OCI-LY1 (cell line): ENCODE measurements at regions not wholly inside any gene's neighbourhood (a gene's known extent, or its start where the extent isn't known, plus 50 kb on each side); places are given as distances from the start of the nearest gene placed in this dataset.

ENCODE experiments used
- H2AFZ ChIP-seq: fragments of 200-600 bp; sonication (generic), shearing (Covaris generic); 2 replicates; pipeline ENCODE4 v1.6.0; 2014; ENCODE audit warnings: antibody characterized with exemption, mild to moderate bottlenecking, low read length
- H3F3A ChIP-seq: fragments of 200-600 bp; sonication (generic), shearing (Covaris generic); 2 replicates; pipeline ENCODE4 v1.6.0; 2014; ENCODE audit warnings: mild to moderate bottlenecking, antibody characterized with exemption, low read length, moderate library complexity; ENCODE audit not compliant: insufficient read depth
- H3K27ac ChIP-seq: fragments of 200-600 bp; sonication (generic); 2 replicates; pipeline ENCODE4 v1.5.1; 2014; ENCODE audit warnings: low read length, mixed run types, mild to moderate bottlenecking, low read depth; ENCODE audit not compliant: poor library complexity, severe bottlenecking
- H3K27me3 ChIP-seq: fragments of 200-600 bp; sonication (generic); 2 replicates; pipeline ENCODE4 v1.6.0; 2014; ENCODE audit warnings: antibody characterized with exemption, mild to moderate bottlenecking, low read length, moderate library complexity; ENCODE audit not compliant: insufficient read depth
- H3K36me3 ChIP-seq: fragments of 200-600 bp; sonication (generic); 2 replicates; pipeline ENCODE4 v1.6.1; 2014; ENCODE audit warnings: mild to moderate bottlenecking, antibody characterized with exemption, low read length, moderate library complexity, mixed read lengths; ENCODE audit not compliant: insufficient read depth
- H3K4me1 ChIP-seq: fragments of 200-600 bp; sonication (generic); 2 replicates; pipeline ENCODE4 v1.5.1; 2014; ENCODE audit warnings: mild to moderate bottlenecking, low read length, moderate library complexity; ENCODE audit not compliant: insufficient read depth, severe bottlenecking
- H3K4me2 ChIP-seq: fragments of 200-600 bp; sonication (generic), shearing (Covaris generic); 2 replicates; pipeline ENCODE4 v1.6.1; 2014; ENCODE audit warnings: low read length
- H3K4me3 ChIP-seq: fragments of 200-600 bp; sonication (generic); 2 replicates; pipeline ENCODE4 v1.5.1; 2014; ENCODE audit warnings: low read length, low read depth, mild to moderate bottlenecking, mixed read lengths; ENCODE audit not compliant: poor library complexity, severe bottlenecking
- H3K79me2 ChIP-seq: fragments of 200-600 bp; shearing (Covaris generic); 2 replicates; pipeline ENCODE4 v1.6.1; 2016; ENCODE audit warnings: mixed run types, low read length, mixed read lengths; ENCODE audit not compliant: insufficient read depth
- H3K9ac ChIP-seq: fragments of 200-600 bp; sonication (generic), shearing (Covaris generic); 2 replicates; pipeline ENCODE4 v1.6.1; 2014; ENCODE audit warnings: mild to moderate bottlenecking, low read length, mixed read lengths
- H3K9me2 ChIP-seq: fragments of 200-600 bp; sonication (generic), shearing (Covaris generic); 2 replicates; pipeline ENCODE4 v1.6.1; 2014; ENCODE audit warnings: low read depth, mild to moderate bottlenecking, low read length, mixed read lengths
- H3K9me3 ChIP-seq: fragments of 200-600 bp; shearing (Covaris generic); 2 replicates; pipeline ENCODE4 v1.6.1; 2014; ENCODE audit warnings: low read length, mixed read lengths
- H4K20me1 ChIP-seq: fragments of 200-600 bp; sonication (generic), shearing (Covaris generic); 2 replicates; pipeline ENCODE4 v1.6.0; 2016; ENCODE audit warnings: mild to moderate bottlenecking, low read length; ENCODE audit not compliant: insufficient read depth
- EZH2 ChIP-seq: fragments of 200-600 bp; sonication (generic), shearing (Covaris generic); IDR thresholded peaks from 2 replicates; pipeline ENCODE4 v1.8.0; 2017; ENCODE audit warnings: borderline replicate concordance, mixed run types, mild to moderate bottlenecking, antibody characterized with exemption, low read length, moderate library complexity, mixed read lengths
- TF ChIP-seq, protein P1 (sequence below): fragments of 200-600 bp; sonication (generic), shearing (Covaris generic); IDR thresholded peaks from 2 replicates; pipeline ENCODE4 v1.5.1; 2017; ENCODE audit warnings: mild to moderate bottlenecking, antibody characterized with exemption, low read length, moderate library complexity, mixed read lengths

GRCh38 chrX:36721990-36722389 lies 286.2 kb upstream of the FAM47C start:
- H3K4me1 ChIP-seq = no peaks in the 10 kb centered on the region

GRCh38 chrX:36753602-36754001 lies 254.6 kb upstream of the FAM47C start:
- Histone ChIP-seq H3K9ac (no peak overlapping the region), H2AFZ (no peak overlapping the region), H4K20me1 (no peaks in the 10 kb centered on the region), H3K9me2 (no peaks in the 10 kb centered on the region), H3K79me2 (no peaks in the 10 kb centered on the region), H3K27me3 (no peaks in the 10 kb centered on the region), H3K4me3 (no peak overlapping the region), H3K4me2 (no peak overlapping the region), H3K4me1 (no peaks in the 10 kb centered on the region), H3F3A (no peaks in the 10 kb centered on the region), H3K36me3 (no peaks in the 10 kb centered on the region), H3K9me3 (no peaks in the 10 kb centered on the region), H3K27ac (no peak overlapping the region)
- no peak for TF ChIP-seq EZH2

More at GRCh38 chrX:36721990-36722389, 286.2 kb upstream of the FAM47C start:
- no peaks in the 10 kb centered on the region for H3K27me3 ChIP-seq
- no peak overlapping the region for H2AFZ ChIP-seq
- no peak overlapping the region for H3K27ac ChIP-seq
- H3K4me2 ChIP-seq = no peak overlapping the region
- H3K9me3 ChIP-seq = no peaks in the 10 kb centered on the region
- no peaks in the 10 kb centered on the region for H4K20me1 ChIP-seq
- no peaks in the 10 kb centered on the region for H3F3A ChIP-seq
- no peak for TF ChIP-seq EZH2
- TF ChIP-seq, protein P1, sequence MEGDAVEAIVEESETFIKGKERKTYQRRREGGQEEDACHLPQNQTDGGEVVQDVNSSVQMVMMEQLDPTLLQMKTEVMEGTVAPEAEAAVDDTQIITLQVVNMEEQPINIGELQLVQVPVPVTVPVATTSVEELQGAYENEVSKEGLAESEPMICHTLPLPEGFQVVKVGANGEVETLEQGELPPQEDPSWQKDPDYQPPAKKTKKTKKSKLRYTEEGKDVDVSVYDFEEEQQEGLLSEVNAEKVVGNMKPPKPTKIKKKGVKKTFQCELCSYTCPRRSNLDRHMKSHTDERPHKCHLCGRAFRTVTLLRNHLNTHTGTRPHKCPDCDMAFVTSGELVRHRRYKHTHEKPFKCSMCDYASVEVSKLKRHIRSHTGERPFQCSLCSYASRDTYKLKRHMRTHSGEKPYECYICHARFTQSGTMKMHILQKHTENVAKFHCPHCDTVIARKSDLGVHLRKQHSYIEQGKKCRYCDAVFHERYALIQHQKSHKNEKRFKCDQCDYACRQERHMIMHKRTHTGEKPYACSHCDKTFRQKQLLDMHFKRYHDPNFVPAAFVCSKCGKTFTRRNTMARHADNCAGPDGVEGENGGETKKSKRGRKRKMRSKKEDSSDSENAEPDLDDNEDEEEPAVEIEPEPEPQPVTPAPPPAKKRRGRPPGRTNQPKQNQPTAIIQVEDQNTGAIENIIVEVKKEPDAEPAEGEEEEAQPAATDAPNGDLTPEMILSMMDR = no peak
- no peak overlapping the region for H3K4me3 ChIP-seq
- H3K9ac ChIP-seq = no peak overlapping the region
- no peaks in the 10 kb centered on the region for H3K79me2 ChIP-seq
- no peaks in the 10 kb centered on the region for H3K36me3 ChIP-seq
- H3K9me2 ChIP-seq = no peaks in the 10 kb centered on the region

DNA sequence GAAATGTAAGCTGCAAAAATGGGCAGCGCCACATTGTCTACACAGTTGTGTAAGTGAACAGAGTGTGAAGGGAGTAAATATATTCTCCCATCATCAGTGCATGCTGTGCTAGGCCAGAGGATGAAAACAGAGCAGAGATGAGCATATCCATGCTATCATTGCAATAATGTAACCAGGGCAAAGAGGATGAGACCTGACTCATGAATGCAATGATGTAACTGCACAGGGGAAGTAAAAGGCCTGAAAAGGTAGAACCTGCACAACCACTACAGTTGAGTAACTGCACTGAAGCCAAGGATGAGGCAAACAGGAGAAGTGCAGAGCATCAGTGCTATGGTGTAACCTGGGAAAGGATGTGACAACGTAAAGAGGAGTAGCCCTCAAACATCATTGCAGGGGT lies 220.4 kb upstream of the FAM47C start:
- Histone ChIP-seq H3K9me2 (no peaks in the 10 kb centered on the region), H2AFZ (no peak overlapping the region)

GRCh38 chrX:36803151-36803550 lies 205.0 kb upstream of the FAM47C start:
- Histone ChIP-seq H3K9me2 (no peaks in the 10 kb centered on the region), H3F3A (no peaks in the 10 kb centered on the region), H3K4me3 (no peak overlapping the region), H3K4me2 (no peak overlapping the region), H2AFZ (no peak overlapping the region), H3K9me3 (no peaks in the 10 kb centered on the region), H3K27ac (no peak overlapping the region), H3K27me3 (no peaks in the 10 kb centered on the region), H3K36me3 (no peaks in the 10 kb centered on the region), H3K4me1 (no peaks in the 10 kb centered on the region), H4K20me1 (no peaks in the 10 kb centered on the region), H3K79me2 (no peaks in the 10 kb centered on the region), H3K9ac (no peak overlapping the region)
- TF ChIP-seq, protein P1 = no peak
- TF ChIP-seq EZH2 = no peak

More for the DNA sequence above, 220.4 kb upstream of the FAM47C start:
- H3K4me3 ChIP-seq = no peak overlapping the region
- H3K36me3 ChIP-seq = no peaks in the 10 kb centered on the region
- H3K79me2 ChIP-seq = no peaks in the 10 kb centered on the region
- H3K9me3 ChIP-seq = no peaks in the 10 kb centered on the region
- TF ChIP-seq, protein P1 = no peak
- no peak for TF ChIP-seq EZH2
- H4K20me1 ChIP-seq = no peaks in the 10 kb centered on the region
- no peaks in the 10 kb centered on the region for H3K27me3 ChIP-seq
- H3K4me2 ChIP-seq = no peak overlapping the region
- H3K4me1 ChIP-seq = no peaks in the 10 kb centered on the region
- no peak overlapping the region for H3K9ac ChIP-seq
- no peaks in the 10 kb centered on the region for H3F3A ChIP-seq
- H3K27ac ChIP-seq = no peak overlapping the region
